ENCODE measurements at regions not wholly inside any gene's neighbourhood (a gene's known extent, or its start where the extent isn't known, plus 50 kb on each side); places are given as distances from the start of the nearest gene placed in this dataset.

- Histone ChIP-seq H3F3A (ENCODE audit: low read depth) (no peaks in the 10 kb centered on the region), H4K20me1 (ENCODE audit: insufficient read depth, low read length, poor library complexity, severe bottlenecking) (no peaks in the 10 kb centered on the region), H3K9me2 (replicated peaks; ENCODE audit: low read depth, low read length) (no peaks in the 10 kb centered on the region), H3K79me2 (ENCODE audit: insufficient read depth, low read length) (no peaks in the 10 kb centered on the region), H3K36me3 (ENCODE audit: insufficient read depth, low read length) (no peaks in the 10 kb centered on the region), H3K4me2 (ENCODE audit: low read depth, low read length, poor library complexity, severe bottlenecking) (no peak overlapping the region), H3K4me1 (ENCODE audit: insufficient read depth, low read length, poor library complexity, severe bottlenecking) (no peaks in the 10 kb centered on the region), H3K4me3 (ENCODE audit: low read length, poor library complexity, severe bottlenecking) (no peak overlapping the region), H3K9ac (ENCODE audit: low read depth, low read length, poor library complexity, severe bottlenecking) (no peak overlapping the region), H3K27me3 (ENCODE audit: insufficient read depth, low read length, poor library complexity, severe bottlenecking) (no peaks in the 10 kb centered on the region), H2AFZ (ENCODE audit: low read length) (no peak overlapping the region), H3K9me3 (ENCODE audit: insufficient read depth, low read depth, low read length) (no peaks in the 10 kb centered on the region)
- no peak for TF ChIP-seq CTCF (conservative IDR thresholded peaks at IDR 0.05; ENCODE audit: low read length)
- no peak for TF ChIP-seq EZH2phosphoT487 (IDR thresholded peaks at IDR 0.05; ENCODE audit: borderline replicate concordance)
Measured at GRCh38 chr6:25218346-25218745, 60.8 kb upstream of the CARMIL1 start.

GRCh38 chr6:25219216-25219916 is 59.8 kb upstream of the CARMIL1 start:
- no peaks in the 10 kb centered on the region for H3K79me2 ChIP-seq (ENCODE audit: insufficient read depth, low read length)
- H3K4me1 ChIP-seq (ENCODE audit: insufficient read depth, low read length, poor library complexity, severe bottlenecking) = peaks cover 8% of the 10 kb centered on the region
- no peaks in the 10 kb centered on the region for H3F3A ChIP-seq (ENCODE audit: low read depth)
- no peaks in the 10 kb centered on the region for H3K27me3 ChIP-seq (ENCODE audit: insufficient read depth, low read length, poor library complexity, severe bottlenecking)
- no peaks in the 10 kb centered on the region for H3K36me3 ChIP-seq (ENCODE audit: insufficient read depth, low read length)
- no peaks in the 10 kb centered on the region for H3K9me2 ChIP-seq (replicated peaks; ENCODE audit: low read depth, low read length)
- TF ChIP-seq CTCF (conservative IDR thresholded peaks at IDR 0.05; ENCODE audit: low read length) (no peak), EZH2phosphoT487 (IDR thresholded peaks at IDR 0.05; ENCODE audit: borderline replicate concordance) (no peak)
- no peaks in the 10 kb centered on the region for H4K20me1 ChIP-seq (ENCODE audit: insufficient read depth, low read length, poor library complexity, severe bottlenecking)
- no peak overlapping the region for H3K9ac ChIP-seq (ENCODE audit: low read depth, low read length, poor library complexity, severe bottlenecking)
- no peaks in the 10 kb centered on the region for H3K9me3 ChIP-seq (ENCODE audit: insufficient read depth, low read depth, low read length)
- H3K4me3 ChIP-seq (ENCODE audit: low read length, poor library complexity, severe bottlenecking) = no peak overlapping the region
- no peak overlapping the region for H2AFZ ChIP-seq (ENCODE audit: low read length)
- no peak overlapping the region for H3K4me2 ChIP-seq (ENCODE audit: low read depth, low read length, poor library complexity, severe bottlenecking)

GRCh38 chr6:25219917-25220278 is 59.3 kb upstream of the CARMIL1 start:
- H3K4me2 ChIP-seq (ENCODE audit: low read depth, low read length, poor library complexity, severe bottlenecking) = no peak overlapping the region
- no peaks in the 10 kb centered on the region for H3K9me2 ChIP-seq (replicated peaks; ENCODE audit: low read depth, low read length)
- H3K36me3 ChIP-seq (ENCODE audit: insufficient read depth, low read length) = no peaks in the 10 kb centered on the region
- no peak for TF ChIP-seq CTCF (conservative IDR thresholded peaks at IDR 0.05; ENCODE audit: low read length)
- no peak for TF ChIP-seq EZH2phosphoT487 (IDR thresholded peaks at IDR 0.05; ENCODE audit: borderline replicate concordance)
- H3K79me2 ChIP-seq (ENCODE audit: insufficient read depth, low read length) = no peaks in the 10 kb centered on the region
- no peaks in the 10 kb centered on the region for H4K20me1 ChIP-seq (ENCODE audit: insufficient read depth, low read length, poor library complexity, severe bottlenecking)
- no peaks in the 10 kb centered on the region for H3K27me3 ChIP-seq (ENCODE audit: insufficient read depth, low read length, poor library complexity, severe bottlenecking)
- no peaks in the 10 kb centered on the region for H3K9me3 ChIP-seq (ENCODE audit: insufficient read depth, low read depth, low read length)
- peaks cover 9% of the 10 kb centered on the region for H3K4me1 ChIP-seq (ENCODE audit: insufficient read depth, low read length, poor library complexity, severe bottlenecking)
- no peak overlapping the region for H2AFZ ChIP-seq (ENCODE audit: low read length)
- no peak overlapping the region for H3K9ac ChIP-seq (ENCODE audit: low read depth, low read length, poor library complexity, severe bottlenecking)
- H3F3A ChIP-seq (ENCODE audit: low read depth) = no peaks in the 10 kb centered on the region
- no peak overlapping the region for H3K4me3 ChIP-seq (ENCODE audit: low read length, poor library complexity, severe bottlenecking)

Data from Loucy (cell line).